Upper lobe of left lung (tissue), 6 donors: ENCODE measurements at regions not wholly inside any gene's neighbourhood (a gene's known extent, or its start where the extent isn't known, plus 50 kb on each side); places are given as distances from the start of the nearest gene placed in this dataset.

ENCODE experiments used
- ATAC-seq, 2 donors: fragments of 200-7000 bp; cut with Tn5 transposase; one replicate each; pipeline ENCODE4 v1.9.1; 2022; ENCODE audit warnings: mild to moderate bottlenecking in 2 of 2, moderate library complexity in 2 of 2; ENCODE audit not compliant: low FRiP score in 2 of 2
- DNase-seq, 2 donors: peaks; one replicate each; pipeline ENCODE4 v3.0.0-alpha.2; 2019 to 2020
- H3K27ac ChIP-seq, 4 donors: fragments of 200-600 bp; sonication (generic); one replicate each; pipeline ENCODE4 v1.5.1; 2016 to 2019
- H3K27me3 ChIP-seq, 4 donors: fragments of 200-600 bp; sonication (generic); one replicate each; pipeline ENCODE4 v1.5.1; 2017 to 2019
- H3K36me3 ChIP-seq, 4 donors: fragments of 200-600 bp; sonication (generic); one replicate each; pipeline ENCODE4 v1.5.1; 2016 to 2019
- H3K4me1 ChIP-seq, 4 donors: fragments of 200-600 bp; sonication (generic); one replicate each; pipeline ENCODE4 v1.5.1; 2018 to 2019
- H3K4me3 ChIP-seq, 4 donors: fragments of 200-600 bp; sonication (generic); one replicate each; pipeline ENCODE4 v1.5.1; 2017 to 2019; ENCODE audit warnings: mild to moderate bottlenecking in 2 of 4, moderate library complexity in 1 of 4
- H3K9me3 ChIP-seq, 4 donors: fragments of 200-600 bp; sonication (generic); one replicate each; pipeline ENCODE4 v1.5.1; 2018 to 2019
- EP300 ChIP-seq, 4 donors: sonication (generic); formaldehyde crosslinking; IDR thresholded peaks; one replicate each; pipeline ENCODE4 v1.5.1; 2017; ENCODE audit warnings: antibody characterized with exemption in 4 of 4, control low read depth in 2 of 4
- POLR2A ChIP-seq, 4 donors: fragments of 450-650 bp; IDR thresholded peaks; one replicate each; pipeline ENCODE4 v1.5.1; 2016 to 2017; ENCODE audit warnings: antibody characterized with exemption in 4 of 4, mild to moderate bottlenecking in 2 of 4
- POLR2AphosphoS5 ChIP-seq, 2 donors: sonication (generic); formaldehyde crosslinking; IDR thresholded peaks; one replicate each; pipeline ENCODE4 v1.5.1; 2017; ENCODE audit warnings: antibody characterized with exemption in 2 of 2
- WGBS, 2 donors: methylation state at CpG; one replicate each; pipeline ENCODE4 v1.1.5; 2017 to 2018; 5-methylcytosine and 5-hydroxymethylcytosine counted together
- TF ChIP-seq, protein P1 (sequence below), 6 experiments: fragments of 450-650 bp in 4 of 6; fragments of 200-600 bp in 2 of 6; sonication (generic) in 2 of 6; IDR thresholded peaks; one replicate each; pipeline ENCODE4 v1.5.1; 2016 to 2019; ENCODE audit warnings: antibody characterized with exemption in 6 of 6
- donor health status: DM: no; HTN: no; CAD: no; lungs with moderate emphysema.
- donor health status: DM: no; HTN: yes; CAD: no; lungs with severe emphysema.

DNA sequence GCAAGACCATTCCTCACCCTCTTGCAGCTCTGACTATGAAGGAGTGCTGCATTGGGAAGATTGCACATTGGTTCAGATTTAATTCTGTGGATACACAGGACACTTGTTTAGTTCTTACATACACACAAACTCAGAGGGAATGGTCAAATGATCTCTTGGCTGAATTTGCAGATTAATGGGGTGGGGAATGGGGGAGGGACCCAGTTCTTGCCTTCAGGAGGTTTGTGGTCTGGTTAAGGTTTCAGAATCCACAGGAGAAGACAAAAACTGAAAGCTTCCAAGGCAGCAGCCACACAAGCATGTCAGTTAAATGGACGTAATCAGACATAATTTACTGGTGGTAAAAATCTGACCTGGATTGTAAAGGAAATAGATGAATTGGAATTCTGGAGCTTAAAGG is 257.1 kb upstream of the ROPN1 start:
- no peak for ATAC-seq

DNA sequence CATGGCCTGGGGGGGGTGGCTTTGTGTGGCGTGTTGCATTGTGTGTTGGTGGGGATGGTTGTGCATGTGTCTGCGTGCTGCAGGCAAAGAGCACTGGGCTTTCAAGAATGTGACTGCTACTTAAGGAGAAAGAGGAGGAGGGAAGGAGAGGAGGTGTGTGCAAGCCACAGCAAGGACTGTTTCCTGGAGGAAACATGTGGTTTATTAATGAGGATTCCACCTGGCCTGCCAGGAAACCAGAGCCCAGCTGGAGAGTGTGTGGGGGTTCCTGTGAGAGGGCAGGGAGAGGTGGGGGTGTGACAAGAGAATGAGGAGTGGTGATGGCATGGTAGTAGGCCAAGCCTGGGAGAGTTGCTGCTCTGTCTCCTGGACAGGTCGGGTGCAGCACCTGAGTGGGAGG is 258.1 kb upstream of the ROPN1 start:
- Histone ChIP-seq H3K36me3 (no peaks in the 10 kb centered on the region), H3K9me3 (no peaks in the 10 kb centered on the region), H3K4me1 (peaks cover 10 to 25% (median 21%) of the 10 kb centered on the region in 4 donors), H3K27me3 (no peaks in the 10 kb centered on the region), H3K27ac (peak overlapping the region; percentile 67 to 87 (median 77)), H3K4me3 (no peak overlapping the region)
- WGBS, 2 donors = 46 to 57% methylated on average over 3 of the region's 3 CpGs
- TF ChIP-seq POLR2AphosphoS5 (IDR thresholded peaks at IDR 0.05) (no peak), EP300 (IDR thresholded peaks at IDR 0.05) (no peak), POLR2A (IDR thresholded peaks at IDR 0.05) (no peak)
- TF ChIP-seq, protein P1, sequence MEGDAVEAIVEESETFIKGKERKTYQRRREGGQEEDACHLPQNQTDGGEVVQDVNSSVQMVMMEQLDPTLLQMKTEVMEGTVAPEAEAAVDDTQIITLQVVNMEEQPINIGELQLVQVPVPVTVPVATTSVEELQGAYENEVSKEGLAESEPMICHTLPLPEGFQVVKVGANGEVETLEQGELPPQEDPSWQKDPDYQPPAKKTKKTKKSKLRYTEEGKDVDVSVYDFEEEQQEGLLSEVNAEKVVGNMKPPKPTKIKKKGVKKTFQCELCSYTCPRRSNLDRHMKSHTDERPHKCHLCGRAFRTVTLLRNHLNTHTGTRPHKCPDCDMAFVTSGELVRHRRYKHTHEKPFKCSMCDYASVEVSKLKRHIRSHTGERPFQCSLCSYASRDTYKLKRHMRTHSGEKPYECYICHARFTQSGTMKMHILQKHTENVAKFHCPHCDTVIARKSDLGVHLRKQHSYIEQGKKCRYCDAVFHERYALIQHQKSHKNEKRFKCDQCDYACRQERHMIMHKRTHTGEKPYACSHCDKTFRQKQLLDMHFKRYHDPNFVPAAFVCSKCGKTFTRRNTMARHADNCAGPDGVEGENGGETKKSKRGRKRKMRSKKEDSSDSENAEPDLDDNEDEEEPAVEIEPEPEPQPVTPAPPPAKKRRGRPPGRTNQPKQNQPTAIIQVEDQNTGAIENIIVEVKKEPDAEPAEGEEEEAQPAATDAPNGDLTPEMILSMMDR (IDR thresholded peaks at IDR 0.05) = no peak
- DNase-seq (no peak), ATAC-seq (peak in 1 of 2 donors; percentile 44)

More for the DNA sequence above, 257.1 kb upstream of the ROPN1 start:
- peaks cover 10 to 25% (median 21%) of the 10 kb centered on the region in 4 donors for H3K4me1 ChIP-seq
- WGBS, 2 donors = 70 to 75% methylated on average over 1 of the region's 1 CpG
- H3K36me3 ChIP-seq = no peaks in the 10 kb centered on the region
- no peak overlapping the region for H3K4me3 ChIP-seq
- no peaks in the 10 kb centered on the region for H3K27me3 ChIP-seq
- TF ChIP-seq, protein P1 (IDR thresholded peaks at IDR 0.05) = no peak
- no peak for TF ChIP-seq POLR2AphosphoS5 (IDR thresholded peaks at IDR 0.05)
- no peak for TF ChIP-seq POLR2A (IDR thresholded peaks at IDR 0.05)
- TF ChIP-seq EP300 (IDR thresholded peaks at IDR 0.05) = no peak
- no peaks in the 10 kb centered on the region for H3K9me3 ChIP-seq
- H3K27ac ChIP-seq = peak overlapping the region; percentile 67 to 87 (median 77)
- no peak for DNase-seq

- peaks cover 4 to 12% (median 8%) of the 10 kb centered on the region in 4 donors for H3K4me1 ChIP-seq
- no peak overlapping the region for H3K27ac ChIP-seq
- ATAC-seq (no peak), DNase-seq (no peak)
- 71 to 79% methylated on average over 1 of the region's 1 CpG for WGBS, 2 donors
- no peak overlapping the region for H3K4me3 ChIP-seq
- no peaks in the 10 kb centered on the region for H3K36me3 ChIP-seq
- H3K27me3 ChIP-seq = no peaks in the 10 kb centered on the region
- no peak for TF ChIP-seq EP300 (IDR thresholded peaks at IDR 0.05)
- H3K9me3 ChIP-seq = no peaks in the 10 kb centered on the region
Measured at GRCh38 chr3:124256156-124256555, 264.2 kb upstream of the ROPN1 start.

GRCh38 chr3:124256599-124256998 is 264.7 kb upstream of the ROPN1 start:
- ATAC-seq = no peak
- H3K27me3 ChIP-seq = no peaks in the 10 kb centered on the region
- H3K4me3 ChIP-seq = no peak overlapping the region
- peak overlapping the region in 1 of 4 donors; percentile 39 for H3K27ac ChIP-seq
- no peaks in the 10 kb centered on the region for H3K9me3 ChIP-seq
- no peak for DNase-seq
- peaks cover 4 to 12% (median 8%) of the 10 kb centered on the region in 4 donors for H3K4me1 ChIP-seq
- H3K36me3 ChIP-seq = no peaks in the 10 kb centered on the region
- TF ChIP-seq POLR2AphosphoS5 (IDR thresholded peaks at IDR 0.05) = no peak
- TF ChIP-seq, protein P1 (IDR thresholded peaks at IDR 0.05) = no peak
- no peak for TF ChIP-seq POLR2A (IDR thresholded peaks at IDR 0.05)
- no peak for TF ChIP-seq EP300 (IDR thresholded peaks at IDR 0.05)
- WGBS, 2 donors = 65 to 91% methylated on average over 4 of the region's 4 CpGs

- Histone ChIP-seq H3K27me3 (no peaks in the 10 kb centered on the region), H3K4me3 (no peak overlapping the region), H3K36me3 (no peaks in the 10 kb centered on the region), H3K27ac (peak overlapping the region in 3 of 4 donors; percentile 31 to 65 (median 39)), H3K9me3 (no peaks in the 10 kb centered on the region), H3K4me1 (peaks cover 4 to 12% (median 8%) of the 10 kb centered on the region in 4 donors)
- WGBS, 2 donors = 0% methylated on average over 1 of the region's 1 CpG
- TF ChIP-seq EP300 (IDR thresholded peaks at IDR 0.05) (no peak), POLR2AphosphoS5 (IDR thresholded peaks at IDR 0.05) (no peak), POLR2A (IDR thresholded peaks at IDR 0.05) (no peak)
- TF ChIP-seq, protein P1 (IDR thresholded peaks at IDR 0.05) = no peak
- DNase-seq = no peak
- ATAC-seq = no peak
Measured at GRCh38 chr3:124257336-124257864, 265.5 kb upstream of the ROPN1 start.
